ENCODE measurements at regions not wholly inside any gene's neighbourhood (a gene's known extent, or its start where the extent isn't known, plus 50 kb on each side); places are given as distances from the start of the nearest gene placed in this dataset.
"Not testable (repeated sequence)": the region's sequence is repeated elsewhere in the genome, so short reads cannot be mapped to it uniquely, and the experiment has no call there.

GRCh38 chr3:178206521-178206920 is 329.7 kb upstream of the KCNMB2 start:
- no peak for DNase-seq (ENCODE audit: low spot score)

GRCh38 chr3:178207161-178207560 is 329.1 kb upstream of the KCNMB2 start:
- DNase-seq (ENCODE audit: low spot score), result not testable (repeated sequence)

GRCh38 chr3:178207627-178208026 is 328.6 kb upstream of the KCNMB2 start:
- DNase-seq (ENCODE audit: low spot score), result not testable (repeated sequence)

GRCh38 chr3:178209116-178209515 is 327.1 kb upstream of the KCNMB2 start:
- DNase-seq (ENCODE audit: low spot score), result not testable (repeated sequence)

- DNase-seq (ENCODE audit: low spot score), result not testable (repeated sequence)
Measured at GRCh38 chr3:178209618-178210017, 326.6 kb upstream of the KCNMB2 start.

- not testable (repeated sequence) for DNase-seq (ENCODE audit: low spot score)
Measured at GRCh38 chr3:178211086-178211485, 325.1 kb upstream of the KCNMB2 start.

GRCh38 chr3:178217479-178217878 is 318.8 kb upstream of the KCNMB2 start:
- no peak for DNase-seq (ENCODE audit: low spot score)

GRCh38 chr3:178218231-178218630 is 318.0 kb upstream of the KCNMB2 start:
- DNase-seq (ENCODE audit: low spot score), result no peak

GRCh38 chr3:178219661-178220060 is 316.6 kb upstream of the KCNMB2 start:
- not testable (repeated sequence) for DNase-seq (ENCODE audit: low spot score)

- DNase-seq (ENCODE audit: low spot score), result no peak
Measured at GRCh38 chr3:178223876-178224275, 312.4 kb upstream of the KCNMB2 start.

GRCh38 chr3:178226094-178226493 is 310.1 kb upstream of the KCNMB2 start:
- no peak for DNase-seq (ENCODE audit: low spot score)

DNA sequence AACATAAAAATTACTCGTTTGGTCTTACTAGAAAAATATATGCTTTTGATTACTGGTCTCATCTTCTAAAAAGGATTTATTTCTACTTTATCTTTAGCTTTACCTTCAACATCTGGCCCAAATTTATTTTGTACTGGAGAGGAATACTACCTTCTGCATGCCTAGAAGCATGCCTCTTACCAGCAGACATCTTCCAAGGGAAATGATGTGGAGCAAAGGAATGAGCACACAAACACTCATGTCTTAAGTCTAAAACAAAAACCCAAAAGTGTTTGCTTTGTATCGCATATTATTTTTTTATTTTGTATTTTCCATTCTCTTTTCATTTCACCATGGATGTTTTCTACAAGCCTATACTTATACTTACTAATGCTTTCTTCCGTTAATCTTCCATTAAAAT is 304.6 kb upstream of the KCNMB2 start:
- DNase-seq (ENCODE audit: low spot score), result no peak

DNA sequence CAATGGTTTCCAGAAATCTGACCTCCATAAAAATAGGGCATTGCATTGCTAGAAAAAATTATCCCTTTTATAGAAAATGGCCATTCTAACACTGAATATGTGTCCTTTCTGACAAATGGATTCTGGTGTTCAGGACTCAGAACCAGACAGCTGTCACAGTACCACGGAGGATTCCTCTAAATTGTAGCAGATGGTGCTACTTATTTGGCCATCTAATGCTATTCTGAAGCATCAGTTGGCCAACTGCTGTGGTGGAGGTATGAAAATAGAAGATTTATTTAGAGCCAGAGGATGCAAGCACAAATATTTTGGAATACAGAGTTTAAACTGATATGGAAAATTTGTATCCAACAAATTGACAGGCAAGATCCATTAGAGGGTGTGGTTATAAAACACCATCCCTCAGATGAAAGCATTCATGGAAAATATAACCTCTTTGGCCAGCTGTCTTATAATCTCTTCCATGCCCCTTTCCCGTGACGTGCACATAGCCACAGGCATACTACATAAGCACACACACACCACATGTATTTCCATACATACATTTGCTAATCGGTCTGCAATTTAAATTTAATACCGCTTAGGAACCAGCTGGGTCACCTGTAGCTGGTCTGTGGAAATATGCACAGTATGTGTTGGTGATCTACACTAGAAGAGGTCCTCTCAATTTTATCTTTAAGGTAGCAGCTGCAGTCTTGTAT is 302.7 kb upstream of the KCNMB2 start:
- DNase-seq (ENCODE audit: low spot score), result no peak

GRCh38 chr3:178236555-178237277 is 299.5 kb upstream of the KCNMB2 start:
- no peak for DNase-seq (ENCODE audit: low spot score)

GRCh38 chr3:178238179-178238578 is 298.1 kb upstream of the KCNMB2 start:
- no peak for DNase-seq (ENCODE audit: low spot score)

GRCh38 chr3:178244733-178245709 is 291.2 kb upstream of the KCNMB2 start:
- no peak for DNase-seq (ENCODE audit: low spot score)

DNA sequence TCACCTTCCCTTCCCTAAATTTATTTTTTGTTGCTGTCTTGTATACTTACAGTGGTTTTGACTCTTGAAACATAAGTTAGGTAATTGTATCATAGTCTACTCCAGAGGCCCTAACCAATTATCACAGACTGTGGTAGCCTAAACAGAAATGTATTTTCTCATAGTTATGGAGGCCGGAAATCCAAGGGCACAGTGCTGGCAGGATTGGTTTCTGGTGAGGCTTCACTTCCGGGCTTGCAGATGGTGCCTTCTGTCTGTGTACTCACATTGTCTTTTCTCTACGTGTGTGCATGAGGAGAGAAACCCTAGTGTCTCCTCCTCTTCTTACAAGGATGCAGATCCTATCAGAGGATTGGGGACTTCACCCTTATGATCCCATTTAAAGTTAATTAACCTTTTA is 290.2 kb upstream of the KCNMB2 start:
- no peak for DNase-seq (ENCODE audit: low spot score)

GRCh38 chr3:178255315-178255714 is 280.9 kb upstream of the KCNMB2 start:
- no peak for DNase-seq (ENCODE audit: low spot score)

GRCh38 chr3:178257491-178257890 is 278.7 kb upstream of the KCNMB2 start:
- DNase-seq (ENCODE audit: low spot score), result no peak

DNA sequence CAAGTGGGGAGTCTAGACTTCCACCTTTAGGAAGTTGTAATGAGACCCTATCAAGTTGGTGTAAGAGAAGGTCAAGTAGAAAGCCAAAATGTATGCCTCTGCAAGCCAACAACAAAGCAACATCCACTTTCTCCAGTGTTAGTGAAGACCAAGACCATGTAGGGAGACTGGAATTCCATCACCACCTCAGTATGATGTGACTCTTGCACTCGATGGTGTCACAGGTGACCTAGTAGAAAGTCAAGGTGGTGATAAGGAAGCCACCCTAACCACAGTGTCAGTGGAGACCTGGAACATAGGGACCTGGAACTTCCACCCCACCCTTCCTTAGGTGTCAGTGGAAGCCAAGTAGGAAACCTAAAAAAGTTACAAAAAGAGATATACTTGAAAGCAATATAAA is 278.1 kb upstream of the KCNMB2 start:
- no peak for DNase-seq (ENCODE audit: low spot score)

GRCh38 chr3:178259703-178260102 is 276.5 kb upstream of the KCNMB2 start:
- DNase-seq (ENCODE audit: low spot score), result no peak

- DNase-seq (ENCODE audit: low spot score), result no peak
Measured at GRCh38 chr3:178260887-178261565, 275.2 kb upstream of the KCNMB2 start.

Data from CD4-positive, alpha-beta T cell treated with Interleukin-2 at 100 ng/mL for 4 hours (primary cell).